CD4-positive, alpha-beta T cell (primary cell): ENCODE measurements at regions not wholly inside any gene's neighbourhood (a gene's known extent, or its start where the extent isn't known, plus 50 kb on each side); places are given as distances from the start of the nearest gene placed in this dataset.
A peak's percentile ranks its signal among the peaks of the same experiment; 100 is the strongest.
"Not testable (repeated sequence)": the region's sequence is repeated elsewhere in the genome, so short reads cannot be mapped to it uniquely, and the experiment has no call there.

ENCODE experiments used
- ATAC-seq: fragments of 200-7000 bp; cut with Tn5 transposase; one replicate; pipeline ENCODE4 v1.10.0; 2022; ENCODE audit warnings: mild to moderate bottlenecking; ENCODE audit not compliant: poor library complexity
- CTCF ChIA-PET: fragments of 350-600 bp; sonication (Branson Sonifier 250); formaldehyde crosslinking; loops from one replicate; lab custom pipeline; 2021; ENCODE audit warnings: antibody characterized with exemption, inconsistent platforms; lab: Charles Lee
- POLR2A ChIA-PET: fragments of 350-600 bp; sonication (Branson Sonifier 250); formaldehyde crosslinking; loops from one replicate; lab custom pipeline; 2021; ENCODE audit warnings: antibody characterized with exemption, inconsistent platforms; lab: Charles Lee
- DNase-seq, 14 experiments: peaks; one replicate each; pipeline ENCODE4 v3.0.0-alpha.2; 2013 to 2020; ENCODE audit warnings: mixed read lengths in 2 of 14
- H3K27ac ChIP-seq, 2 donors: one replicate each; pipeline versions ENCODE4 v1.5.1 to v1.7.0; 2013; ENCODE audit warnings: low read length in 2 of 2, low read depth in 1 of 2, mild to moderate bottlenecking in 1 of 2
- H3K27me3 ChIP-seq, 2 experiments: 1 replicate in 1 of 2; 2 replicates in 1 of 2; pipeline versions ENCODE4 v1.6.1 to v1.7.0; 2013; ENCODE audit warnings: low read length in 2 of 2, control low read depth in 1 of 2, mild to moderate bottlenecking in 1 of 2, moderate library complexity in 1 of 2; ENCODE audit not compliant: insufficient read depth in 2 of 2, control insufficient read depth in 1 of 2
- H3K36me3 ChIP-seq: one replicate; pipeline ENCODE4 v1.6.1; 2013; ENCODE audit warnings: low read length, control low read depth; ENCODE audit not compliant: insufficient read depth
- H3K4me1 ChIP-seq: one replicate; pipeline ENCODE4 v1.6.1; 2013; ENCODE audit warnings: low read length, control low read depth; ENCODE audit not compliant: insufficient read depth
- H3K4me3 ChIP-seq: one replicate; pipeline ENCODE4 v1.5.1; 2013; ENCODE audit warnings: mild to moderate bottlenecking, low read length, moderate library complexity
- H3K9me3 ChIP-seq, 2 experiments: 1 replicate in 1 of 2; 2 replicates in 1 of 2; pipeline versions ENCODE4 v1.6.1 to v1.7.0; 2013; ENCODE audit warnings: low read length in 2 of 2, mild to moderate bottlenecking in 2 of 2, control low read depth in 1 of 2, moderate library complexity in 1 of 2; ENCODE audit not compliant: control insufficient read depth in 1 of 2, insufficient read depth in 1 of 2
- H3K27ac Mint-ChIP-seq: one replicate; pipeline ENCODE4 v1.8.0; 2020; ENCODE audit warnings: mixed read lengths
- H3K27me3 Mint-ChIP-seq: one replicate; pipeline ENCODE4 v1.8.0; 2021; ENCODE audit warnings: mixed read lengths
- H3K36me3 Mint-ChIP-seq: one replicate; pipeline ENCODE4 v1.8.0; 2021; ENCODE audit warnings: low read depth, mixed read lengths
- H3K4me1 Mint-ChIP-seq: one replicate; pipeline ENCODE4 v1.8.0; 2021; ENCODE audit warnings: low read depth, mixed read lengths
- H3K4me3 Mint-ChIP-seq: one replicate; pipeline ENCODE4 v1.8.0; 2020; ENCODE audit warnings: mild to moderate bottlenecking, mixed read lengths
- H3K9me3 Mint-ChIP-seq: one replicate; pipeline ENCODE4 v1.8.0; 2020; ENCODE audit warnings: mixed read lengths
- CTCF ChIP-seq: fragments of 200-600 bp; IDR thresholded peaks from one replicate; pipeline ENCODE4 v1.8.0; 2022; ENCODE audit warnings: antibody characterized with exemption, mild to moderate bottlenecking
- intact Hi-C, 2 experiments: fragments of 100-400 bp; cut with DNase I in 1 of 2; cut with micrococcal nuclease in 1 of 2; formaldehyde crosslinking; loops; one replicate each; pipeline versions ENCODE4 v1.15.1 to v1.9.0; 2023 to 2025; cut with DNase I, micrococcal nuclease

- intact Hi-C loops = no loop called here
- no peaks in the 10 kb centered on the region for H3K4me1 Mint-ChIP-seq
- POLR2A ChIA-PET = interaction anchor here (2.1 kb wide), 1 partner anchor 11 kb away, joined by 25 read pairs; no protein-coding TSS in a partner anchor
- no peak overlapping the region for H3K4me3 Mint-ChIP-seq
- CTCF ChIA-PET = no interaction called here
- DNase-seq (no peak), ATAC-seq (no peak)
- H3K27ac Mint-ChIP-seq = no peak overlapping the region
- no peak for TF ChIP-seq CTCF
- no peaks in the 10 kb centered on the region for H3K36me3 ChIP-seq
- H3K4me1 ChIP-seq = peaks cover 9% of the 10 kb centered on the region
- H3K9me3 Mint-ChIP-seq = no peaks in the 10 kb centered on the region
- no peak overlapping the region for H3K4me3 ChIP-seq
- H3K27ac ChIP-seq = no peak overlapping the region
- H3K27me3 ChIP-seq = peaks cover 10 to 21% of the 10 kb centered on the region in 2 experiments
- peaks cover 0 to 4% of the 10 kb centered on the region in 2 experiments for H3K9me3 ChIP-seq
- H3K36me3 Mint-ChIP-seq = no peaks in the 10 kb centered on the region
- peaks cover 7% of the 10 kb centered on the region for H3K27me3 Mint-ChIP-seq
Measured at GRCh38 chr7:66505009-66505408, 123.7 kb upstream of the KCTD7 start.

- POLR2A ChIA-PET = interaction anchor here (0.9 to 2.1 kb wide), 2 partner anchors 10 to 12 kb away, joined by 3 to 25 read pairs; no protein-coding TSS in a partner anchor
Measured at GRCh38 chr7:66505531-66506451, 122.9 kb upstream of the KCTD7 start.

GRCh38 chr7:66506703-66507102 lies 122.0 kb upstream of the KCTD7 start:
- H3K36me3 Mint-ChIP-seq, intact Hi-C loops, H3K4me1 ChIP-seq, ATAC-seq, H3K36me3 ChIP-seq, H3K9me3 Mint-ChIP-seq, H3K27ac ChIP-seq, H3K4me1 Mint-ChIP-seq, CTCF ChIA-PET, H3K27me3 Mint-ChIP-seq, DNase-seq, H3K9me3 ChIP-seq: not testable (repeated sequence)
- POLR2A ChIA-PET = interaction anchor here (2.1 kb wide), 1 partner anchor 13 kb away, joined by 25 read pairs; no protein-coding TSS in a partner anchor
- peak overlapping the region; percentile 34 for H3K4me3 ChIP-seq
- peak overlapping the region; percentile 30 for H3K27ac Mint-ChIP-seq
- peak overlapping the region; percentile 20 for H3K4me3 Mint-ChIP-seq
- H3K27me3 ChIP-seq = peaks cover 10 to 21% of the 10 kb centered on the region in 2 experiments

More at GRCh38 chr7:66505531-66506451, 122.9 kb upstream of the KCTD7 start:
- peak in 8 of 14 experiments; percentile 14 to 66 (median 42) for DNase-seq
- Mint-ChIP-seq H3K4me3 (no peak overlapping the region), H3K27me3 (peaks cover 7% of the 10 kb centered on the region), H3K9me3 (no peaks in the 10 kb centered on the region), H3K4me1 (no peaks in the 10 kb centered on the region), H3K36me3 (no peaks in the 10 kb centered on the region), H3K27ac (peak overlapping the region; percentile 30)
- CTCF ChIA-PET = no interaction called here
- Histone ChIP-seq H3K4me3 (peak overlapping the region; percentile 34), H3K4me1 (peaks cover 9% of the 10 kb centered on the region), H3K27ac (no peak overlapping the region), H3K36me3 (no peaks in the 10 kb centered on the region), H3K9me3 (peaks cover 0 to 4% of the 10 kb centered on the region in 2 experiments), H3K27me3 (peaks cover 10 to 21% of the 10 kb centered on the region in 2 experiments)
- TF ChIP-seq CTCF = no peak
- intact Hi-C loops = no loop called here
- ATAC-seq = peak; percentile 51
